ENCODE measurements at regions not wholly inside any gene's neighbourhood (a gene's known extent, or its start where the extent isn't known, plus 50 kb on each side); places are given as distances from the start of the nearest gene placed in this dataset.

DNA sequence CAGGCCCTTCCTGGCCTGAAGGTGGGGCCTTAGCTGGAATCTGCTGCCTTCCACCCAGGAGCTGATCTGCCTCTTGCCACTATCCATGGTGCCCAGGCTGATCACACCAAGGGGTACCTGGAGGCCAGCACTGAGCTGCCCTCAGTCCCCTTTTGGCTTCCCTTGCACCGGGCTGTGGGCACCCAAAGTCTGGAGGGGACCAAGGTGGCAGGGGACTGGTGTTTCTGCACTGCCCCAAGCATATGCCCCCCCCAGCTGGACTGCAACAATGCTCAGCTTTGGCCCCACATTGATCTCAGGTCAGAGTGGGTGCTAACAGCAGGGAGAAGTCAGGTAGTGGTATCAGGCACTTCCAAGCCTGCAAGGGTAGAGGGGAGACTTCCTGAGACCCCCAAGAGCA, 902.6 kb upstream of the EPHA6 start:
- Histone ChIP-seq H3K27me3 (ENCODE audit: control insufficient read depth, insufficient read depth, low read length) (no peaks in the 10 kb centered on the region), H3K9me3 (ENCODE audit: control insufficient read depth, low read depth, low read length) (peaks cover 6% of the 10 kb centered on the region), H3K4me3 (ENCODE audit: low read length) (no peak overlapping the region), H3K9ac (ENCODE audit: low read length) (no peak overlapping the region), H3K4me1 (ENCODE audit: control insufficient read depth, low read depth, low read length) (no peaks in the 10 kb centered on the region), H3K27ac (ENCODE audit: low read length) (no peak overlapping the region), H3K36me3 (ENCODE audit: control insufficient read depth, low read depth, low read length) (no peaks in the 10 kb centered on the region)

DNA sequence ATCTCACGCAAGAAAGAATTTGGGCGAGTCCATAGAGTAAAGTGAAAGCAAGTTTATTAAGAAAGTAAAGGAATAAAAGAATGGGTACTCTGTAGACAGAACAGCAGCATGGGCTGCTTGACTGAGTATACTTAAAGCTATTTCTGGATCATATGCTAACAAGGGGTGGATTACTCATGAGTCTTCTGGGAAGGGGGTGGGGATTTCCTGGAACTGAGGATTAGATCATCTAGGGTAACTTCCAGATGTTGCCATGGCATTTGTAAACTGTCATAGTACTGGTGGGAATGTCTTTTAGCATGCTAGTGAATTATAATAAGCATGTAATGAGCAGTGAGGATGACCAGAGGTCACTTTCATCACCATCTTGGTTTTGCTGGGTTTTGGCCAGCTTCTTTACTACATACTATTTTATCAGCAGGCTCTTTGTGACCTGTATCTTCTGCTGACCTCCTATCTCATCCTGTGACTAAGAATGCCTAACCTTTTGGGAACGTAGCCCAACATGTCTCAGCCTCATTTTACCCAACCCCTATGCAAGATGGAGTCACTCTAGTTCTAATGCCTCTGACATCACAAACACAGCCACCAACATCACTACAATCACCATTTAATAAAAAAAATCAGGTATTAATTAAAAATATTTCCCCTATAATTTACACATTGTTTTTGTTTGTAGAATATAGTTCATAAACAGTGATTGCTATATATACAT, 890.7 kb upstream of the EPHA6 start:
- Histone ChIP-seq H3K4me1 (ENCODE audit: control insufficient read depth, low read depth, low read length) (peaks cover 23% of the 10 kb centered on the region), H3K9ac (ENCODE audit: low read length) (no peak overlapping the region), H3K36me3 (ENCODE audit: control insufficient read depth, low read depth, low read length) (no peaks in the 10 kb centered on the region), H3K4me3 (ENCODE audit: low read length) (no peak overlapping the region), H3K27me3 (ENCODE audit: control insufficient read depth, insufficient read depth, low read length) (no peaks in the 10 kb centered on the region), H3K27ac (ENCODE audit: low read length) (no peak overlapping the region), H3K9me3 (ENCODE audit: control insufficient read depth, low read depth, low read length) (peaks cover 3% of the 10 kb centered on the region)

DNA sequence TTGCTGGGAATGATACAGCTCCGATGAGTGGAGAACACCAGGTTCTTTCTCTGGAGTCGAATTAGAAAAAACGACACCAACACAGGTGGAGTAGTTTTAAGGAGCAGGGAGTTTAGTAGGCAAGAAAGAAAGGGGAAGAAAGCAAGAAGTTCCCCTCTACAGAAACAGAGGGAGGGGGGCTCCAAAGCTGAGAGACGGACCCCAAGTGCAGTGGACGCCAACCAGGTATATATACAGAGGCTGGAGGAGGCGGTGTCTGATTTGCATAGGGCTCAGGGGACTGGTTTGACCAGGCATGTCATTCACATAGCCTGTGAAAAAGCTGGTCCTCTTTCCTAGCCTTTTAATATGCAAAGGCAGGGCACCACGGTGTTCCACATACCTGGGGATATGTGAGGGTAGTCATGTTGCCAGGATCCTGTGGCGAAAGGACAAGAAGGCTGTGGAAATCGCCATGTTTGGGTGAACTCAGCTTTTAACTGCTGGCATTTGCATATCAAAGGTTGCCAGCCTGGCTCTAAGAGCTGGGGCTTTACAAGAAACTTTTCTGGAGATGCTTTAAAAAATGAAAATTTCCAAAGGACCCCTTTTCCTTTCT, 887.4 kb upstream of the EPHA6 start:
- peak overlapping the region; percentile 59 for H3K27ac ChIP-seq (ENCODE audit: low read length)
- H3K27me3 ChIP-seq (ENCODE audit: control insufficient read depth, insufficient read depth, low read length), result no peaks in the 10 kb centered on the region
- H3K9ac ChIP-seq (ENCODE audit: low read length), result peak overlapping the region; percentile 48
- no peaks in the 10 kb centered on the region for H3K36me3 ChIP-seq (ENCODE audit: control insufficient read depth, low read depth, low read length)
- peak overlapping the region; percentile 35 for H3K4me3 ChIP-seq (ENCODE audit: low read length)
- peaks cover 3% of the 10 kb centered on the region for H3K9me3 ChIP-seq (ENCODE audit: control insufficient read depth, low read depth, low read length)
- peaks cover 27% of the 10 kb centered on the region for H3K4me1 ChIP-seq (ENCODE audit: control insufficient read depth, low read depth, low read length)

DNA sequence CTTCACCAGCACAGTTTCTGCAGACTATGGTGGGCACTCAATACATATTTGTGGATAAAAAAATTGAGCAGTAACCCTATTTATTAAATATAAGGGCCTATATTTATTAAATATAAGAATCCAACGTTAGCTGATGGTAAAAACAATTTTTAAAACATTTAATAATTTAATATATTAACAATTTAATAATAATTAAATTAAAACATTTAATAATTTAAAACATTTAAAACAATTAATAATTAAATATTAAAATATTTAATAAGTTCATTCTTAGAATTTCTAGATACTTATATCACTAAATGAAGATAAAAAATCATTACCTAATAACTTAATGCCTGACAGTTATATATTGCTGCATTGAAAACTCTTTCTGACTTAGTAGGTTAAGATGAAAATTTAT, 880.2 kb upstream of the EPHA6 start:
- H3K4me1 ChIP-seq (ENCODE audit: control insufficient read depth, low read depth, low read length), result peaks cover 8% of the 10 kb centered on the region
- H3K4me3 ChIP-seq (ENCODE audit: low read length), result no peak overlapping the region
- H3K9ac ChIP-seq (ENCODE audit: low read length), result no peak overlapping the region
- H3K27ac ChIP-seq (ENCODE audit: low read length), result no peak overlapping the region
- H3K9me3 ChIP-seq (ENCODE audit: control insufficient read depth, low read depth, low read length), result no peaks in the 10 kb centered on the region
- H3K27me3 ChIP-seq (ENCODE audit: control insufficient read depth, insufficient read depth, low read length), result no peaks in the 10 kb centered on the region
- H3K36me3 ChIP-seq (ENCODE audit: control insufficient read depth, low read depth, low read length), result no peaks in the 10 kb centered on the region

DNA sequence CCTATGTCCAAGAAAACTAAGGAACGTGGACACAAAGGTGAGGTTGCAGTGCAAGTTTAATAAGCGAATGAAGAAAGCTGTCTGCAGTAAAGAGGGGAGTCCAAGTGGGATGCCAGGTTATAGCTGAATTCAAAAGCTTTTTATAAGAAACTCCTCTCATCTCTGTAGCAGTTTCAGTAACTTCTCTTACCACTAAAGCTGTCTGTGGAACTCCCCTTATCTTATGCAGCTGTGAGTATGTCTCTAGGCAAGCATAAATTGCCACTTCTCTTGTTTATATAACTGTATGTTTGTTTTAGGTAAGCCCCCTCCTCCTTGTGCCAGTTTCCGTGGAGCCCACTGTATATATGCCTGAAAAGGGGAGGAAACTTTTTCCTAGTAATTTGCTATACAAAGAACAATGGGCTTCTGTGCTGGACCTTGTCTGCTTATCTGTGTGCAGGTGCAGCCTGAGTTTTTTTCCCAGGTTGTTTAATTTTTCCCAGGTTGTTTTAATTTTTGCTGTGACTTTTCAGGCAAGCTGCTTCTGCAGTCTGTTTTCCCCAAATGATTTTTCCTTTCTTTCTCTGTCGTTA, 875.1 kb upstream of the EPHA6 start:
- H3K9ac ChIP-seq (ENCODE audit: low read length), result no peak overlapping the region
- H3K4me3 ChIP-seq (ENCODE audit: low read length), result no peak overlapping the region
- H3K27ac ChIP-seq (ENCODE audit: low read length), result no peak overlapping the region
- H3K36me3 ChIP-seq (ENCODE audit: control insufficient read depth, low read depth, low read length), result no peaks in the 10 kb centered on the region
- no peaks in the 10 kb centered on the region for H3K4me1 ChIP-seq (ENCODE audit: control insufficient read depth, low read depth, low read length)
- H3K27me3 ChIP-seq (ENCODE audit: control insufficient read depth, insufficient read depth, low read length), result no peaks in the 10 kb centered on the region
- no peaks in the 10 kb centered on the region for H3K9me3 ChIP-seq (ENCODE audit: control insufficient read depth, low read depth, low read length)

DNA sequence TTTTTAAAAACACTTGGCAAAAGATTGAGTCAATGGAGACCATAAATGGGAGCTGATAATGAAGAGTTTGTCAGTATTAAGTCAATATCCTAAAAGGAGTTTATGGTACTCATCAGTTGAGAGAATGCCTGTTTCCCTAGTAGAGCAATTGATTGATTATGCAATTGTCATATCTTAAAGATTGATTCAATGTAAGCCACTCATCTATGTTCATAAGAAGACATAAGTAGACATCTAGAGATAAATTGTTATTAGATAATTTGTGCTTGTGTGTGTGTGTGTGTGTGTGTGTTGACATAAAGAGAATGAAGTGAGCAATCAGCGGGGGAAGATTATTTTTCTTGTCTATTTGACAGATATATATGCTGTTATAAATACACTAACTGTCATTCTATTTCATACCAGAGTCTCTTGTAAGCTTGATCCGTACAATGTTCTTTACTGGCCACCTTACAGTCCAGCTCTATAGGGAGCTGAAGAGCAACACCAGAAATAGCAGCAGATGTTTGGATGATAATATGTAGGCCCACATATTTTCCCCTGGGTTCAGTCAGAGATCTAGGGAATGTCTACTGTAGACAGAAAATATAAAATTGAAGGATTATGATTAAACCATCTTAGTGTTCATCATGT, 848.6 kb upstream of the EPHA6 start:
- no peak overlapping the region for H3K27ac ChIP-seq (ENCODE audit: low read length)
- no peaks in the 10 kb centered on the region for H3K9me3 ChIP-seq (ENCODE audit: control insufficient read depth, low read depth, low read length)
- no peak overlapping the region for H3K4me3 ChIP-seq (ENCODE audit: low read length)
- H3K9ac ChIP-seq (ENCODE audit: low read length), result no peak overlapping the region
- H3K4me1 ChIP-seq (ENCODE audit: control insufficient read depth, low read depth, low read length), result no peaks in the 10 kb centered on the region
- no peaks in the 10 kb centered on the region for H3K27me3 ChIP-seq (ENCODE audit: control insufficient read depth, insufficient read depth, low read length)
- no peaks in the 10 kb centered on the region for H3K36me3 ChIP-seq (ENCODE audit: control insufficient read depth, low read depth, low read length)

DNA sequence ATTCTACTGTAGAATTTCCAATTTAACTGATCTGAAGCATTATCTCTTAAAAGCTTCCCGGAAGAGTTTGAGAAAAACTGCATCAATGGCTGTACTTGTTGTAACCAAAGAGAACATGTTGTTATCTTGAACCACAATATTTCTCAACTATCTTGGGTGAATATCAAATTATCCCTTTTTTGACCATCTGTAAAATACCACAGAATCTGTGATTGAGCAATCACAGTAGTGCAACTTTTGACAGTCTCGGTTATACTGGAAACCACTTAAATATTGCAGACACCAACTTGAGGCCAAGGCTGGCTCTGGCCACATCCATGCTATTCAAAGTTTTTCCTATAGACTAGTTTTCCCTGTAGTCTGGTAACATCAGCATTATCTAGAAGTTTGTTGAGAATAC, 842.8 kb upstream of the EPHA6 start:
- no peak overlapping the region for H3K9ac ChIP-seq (ENCODE audit: low read length)
- no peaks in the 10 kb centered on the region for H3K4me1 ChIP-seq (ENCODE audit: control insufficient read depth, low read depth, low read length)
- no peaks in the 10 kb centered on the region for H3K36me3 ChIP-seq (ENCODE audit: control insufficient read depth, low read depth, low read length)
- H3K4me3 ChIP-seq (ENCODE audit: low read length), result no peak overlapping the region
- H3K27me3 ChIP-seq (ENCODE audit: control insufficient read depth, insufficient read depth, low read length), result no peaks in the 10 kb centered on the region
- no peaks in the 10 kb centered on the region for H3K9me3 ChIP-seq (ENCODE audit: control insufficient read depth, low read depth, low read length)
- no peak overlapping the region for H3K27ac ChIP-seq (ENCODE audit: low read length)

DNA sequence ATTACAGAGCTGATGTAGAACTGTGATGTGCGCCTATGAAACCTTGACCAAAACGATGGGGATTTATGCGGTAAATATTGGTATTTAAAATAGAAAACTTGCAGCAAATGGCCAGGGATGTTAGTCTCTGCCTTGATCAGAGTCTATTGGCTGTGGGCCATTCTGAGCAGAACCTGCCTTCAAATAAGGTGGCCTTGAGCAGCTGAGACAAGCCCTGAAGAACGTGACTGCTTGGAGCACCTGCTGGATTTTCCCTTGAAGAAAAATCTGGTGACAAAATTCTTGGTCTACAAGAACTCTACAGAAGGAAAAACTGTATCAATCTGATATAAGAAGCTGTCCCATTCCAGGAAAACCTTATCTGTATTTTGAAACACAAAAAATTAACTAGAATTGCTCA, 820.1 kb upstream of the EPHA6 start:
- no peaks in the 10 kb centered on the region for H3K9me3 ChIP-seq (ENCODE audit: control insufficient read depth, low read depth, low read length)
- no peak overlapping the region for H3K9ac ChIP-seq (ENCODE audit: low read length)
- no peaks in the 10 kb centered on the region for H3K27me3 ChIP-seq (ENCODE audit: control insufficient read depth, insufficient read depth, low read length)
- no peak overlapping the region for H3K4me3 ChIP-seq (ENCODE audit: low read length)
- H3K36me3 ChIP-seq (ENCODE audit: control insufficient read depth, low read depth, low read length), result no peaks in the 10 kb centered on the region
- H3K4me1 ChIP-seq (ENCODE audit: control insufficient read depth, low read depth, low read length), result no peaks in the 10 kb centered on the region
- no peak overlapping the region for H3K27ac ChIP-seq (ENCODE audit: low read length)

DNA sequence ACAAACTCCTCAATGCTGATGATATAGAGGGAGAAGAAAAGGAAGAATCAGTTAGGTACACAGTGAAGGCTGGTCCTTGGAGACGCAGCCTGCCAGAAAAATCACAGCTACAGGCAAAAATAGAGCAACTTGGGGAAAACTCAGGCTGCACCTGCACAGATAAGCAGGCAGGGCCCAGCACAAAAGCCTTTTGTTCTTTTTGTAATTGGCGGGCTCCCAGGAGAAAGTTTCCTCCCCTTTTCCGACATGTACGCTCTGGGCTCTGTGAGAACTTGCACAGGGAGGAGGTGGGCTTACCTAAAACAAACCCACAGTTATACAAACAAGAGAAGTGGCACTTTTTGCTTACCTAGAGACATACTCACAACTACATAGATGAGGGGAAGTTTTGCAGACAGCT, 813.4 kb upstream of the EPHA6 start:
- Histone ChIP-seq H3K36me3 (ENCODE audit: control insufficient read depth, low read depth, low read length) (no peaks in the 10 kb centered on the region), H3K9me3 (ENCODE audit: control insufficient read depth, low read depth, low read length) (no peaks in the 10 kb centered on the region), H3K27me3 (ENCODE audit: control insufficient read depth, insufficient read depth, low read length) (no peaks in the 10 kb centered on the region), H3K4me1 (ENCODE audit: control insufficient read depth, low read depth, low read length) (no peaks in the 10 kb centered on the region), H3K4me3 (ENCODE audit: low read length) (no peak overlapping the region), H3K27ac (ENCODE audit: low read length) (no peak overlapping the region), H3K9ac (ENCODE audit: low read length) (no peak overlapping the region)

DNA sequence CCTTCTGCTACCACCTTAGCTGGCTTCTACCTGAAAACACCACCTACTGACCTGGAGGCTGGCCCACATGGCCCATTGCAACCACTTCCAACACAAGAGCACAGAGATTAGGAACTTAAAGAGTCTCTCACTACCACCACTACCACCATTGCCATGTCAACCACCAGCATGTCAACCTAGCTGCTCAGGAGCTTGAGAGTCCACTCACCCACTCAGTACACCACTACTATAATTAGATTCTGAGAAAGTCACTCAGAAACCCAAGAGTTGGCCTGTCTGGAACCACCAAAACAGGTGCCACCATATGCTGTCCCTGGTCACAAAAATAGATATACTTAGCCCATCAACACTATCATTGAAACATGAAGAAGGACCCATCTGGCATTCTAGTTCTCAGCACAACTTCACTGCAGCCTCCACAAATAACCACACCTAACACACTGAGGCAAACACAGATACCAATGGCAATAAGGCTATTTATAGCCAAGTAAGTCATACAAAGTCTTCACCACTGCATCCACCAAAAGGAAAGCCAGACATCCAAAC, 806.7 kb upstream of the EPHA6 start:
- Histone ChIP-seq H3K9ac (ENCODE audit: low read length) (no peak overlapping the region), H3K27ac (ENCODE audit: low read length) (no peak overlapping the region), H3K9me3 (ENCODE audit: control insufficient read depth, low read depth, low read length) (no peaks in the 10 kb centered on the region), H3K4me1 (ENCODE audit: control insufficient read depth, low read depth, low read length) (no peaks in the 10 kb centered on the region), H3K27me3 (ENCODE audit: control insufficient read depth, insufficient read depth, low read length) (no peaks in the 10 kb centered on the region), H3K4me3 (ENCODE audit: low read length) (no peak overlapping the region), H3K36me3 (ENCODE audit: control insufficient read depth, low read depth, low read length) (no peaks in the 10 kb centered on the region)

DNA sequence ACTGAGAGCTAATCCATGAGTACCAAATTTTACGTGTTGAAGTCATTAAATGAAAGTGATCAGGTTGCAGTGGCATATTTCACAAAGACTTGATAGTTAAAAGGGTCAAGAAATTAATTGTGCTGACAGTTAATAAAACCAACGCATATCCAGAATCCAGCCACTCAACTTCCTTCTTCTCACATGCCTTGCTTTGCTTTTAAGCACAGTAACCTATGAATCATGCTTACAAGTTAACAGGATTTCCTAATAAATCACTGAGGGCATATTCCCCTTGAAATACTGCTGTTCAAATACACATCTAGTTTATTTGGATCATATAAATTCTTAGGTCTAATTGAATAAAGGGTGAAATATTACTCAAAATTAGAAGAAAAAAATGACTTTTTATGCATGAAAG, 801.5 kb upstream of the EPHA6 start:
- Histone ChIP-seq H3K27ac (ENCODE audit: low read length) (no peak overlapping the region), H3K4me3 (ENCODE audit: low read length) (no peak overlapping the region), H3K9ac (ENCODE audit: low read length) (no peak overlapping the region), H3K9me3 (ENCODE audit: control insufficient read depth, low read depth, low read length) (no peaks in the 10 kb centered on the region), H3K36me3 (ENCODE audit: control insufficient read depth, low read depth, low read length) (no peaks in the 10 kb centered on the region), H3K4me1 (ENCODE audit: control insufficient read depth, low read depth, low read length) (no peaks in the 10 kb centered on the region), H3K27me3 (ENCODE audit: control insufficient read depth, insufficient read depth, low read length) (no peaks in the 10 kb centered on the region)

Data from iPS-18a (cell line).